ENCODE measurements at regions not wholly inside any gene's neighbourhood (a gene's known extent, or its start where the extent isn't known, plus 50 kb on each side); places are given as distances from the start of the nearest gene placed in this dataset.

GRCh38 chr5:82421119-82421518 lies 143.0 kb upstream of the RPS23 start:
- no peak for TF ChIP-seq GATAD2B (conservative IDR thresholded peaks at IDR 0.05; ENCODE audit: low read depth)
- no peak for TF ChIP-seq POLR2A (IDR thresholded peaks at IDR 0.05; ENCODE audit: low read depth, low read length)
- no peak for TF ChIP-seq CTCF (IDR thresholded peaks at IDR 0.05 in 2 of 3, conservative IDR thresholded peaks at IDR 0.05 in 1 of 3; ENCODE audit: control insufficient read depth in 2 of 3, extremely low read depth in 1 of 3, insufficient read depth in 1 of 3, low read depth in 3 of 3, low read length in 3 of 3)
- no peak for TF ChIP-seq MYC (IDR thresholded peaks at IDR 0.05; ENCODE audit: insufficient read depth, insufficient read length, insufficient replicate concordance, low read length, severe bottlenecking)
- no peak for TF ChIP-seq EZH2 (IDR thresholded peaks at IDR 0.05; ENCODE audit: borderline replicate concordance, control insufficient read depth, low read depth, low read length)
- no peak for TF ChIP-seq CEBPB (IDR thresholded peaks at IDR 0.05; ENCODE audit: borderline replicate concordance in 1 of 2, low read depth in 2 of 2, low read length in 2 of 2)
- no peak for TF ChIP-seq FOXK2 (IDR thresholded peaks at IDR 0.05)

Measured in GM12878 (cell line).